DMS153 treated with DMSO at 0.1 percent for 48 hours (cell line): ENCODE measurements at regions not wholly inside any gene's neighbourhood (a gene's known extent, or its start where the extent isn't known, plus 50 kb on each side); places are given as distances from the start of the nearest gene placed in this dataset.
"Not testable (repeated sequence)": the region's sequence is repeated elsewhere in the genome, so short reads cannot be mapped to it uniquely, and the experiment has no call there.

Source experiments
- DNase-seq: peaks from one replicate; lab custom pipeline; 2025; ENCODE audit not compliant: unreplicated experiment; lab: John Stamatoyannopoulos, UW

DNA sequence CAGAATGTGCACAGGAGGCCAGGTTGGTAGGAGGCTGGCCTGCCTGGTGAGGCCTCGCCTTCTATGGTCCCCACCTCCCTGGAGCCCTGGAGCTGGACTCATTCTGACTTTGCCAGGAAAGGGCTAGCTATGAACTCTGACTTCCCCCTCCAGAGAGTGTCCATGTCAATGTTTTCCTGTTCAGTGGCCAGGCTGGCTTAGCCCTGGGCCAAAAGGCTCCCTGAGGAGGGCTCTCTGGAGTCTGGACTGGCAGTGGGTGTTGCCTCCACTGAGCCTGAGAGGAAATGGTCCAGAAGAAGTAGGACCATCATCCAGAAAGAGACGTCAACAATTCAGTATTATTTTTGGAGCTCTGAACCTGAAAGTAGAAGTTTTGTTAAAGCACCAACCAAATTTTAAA, 178.7 kb downstream of the CHIC2 start:
- no peak for DNase-seq

DNA sequence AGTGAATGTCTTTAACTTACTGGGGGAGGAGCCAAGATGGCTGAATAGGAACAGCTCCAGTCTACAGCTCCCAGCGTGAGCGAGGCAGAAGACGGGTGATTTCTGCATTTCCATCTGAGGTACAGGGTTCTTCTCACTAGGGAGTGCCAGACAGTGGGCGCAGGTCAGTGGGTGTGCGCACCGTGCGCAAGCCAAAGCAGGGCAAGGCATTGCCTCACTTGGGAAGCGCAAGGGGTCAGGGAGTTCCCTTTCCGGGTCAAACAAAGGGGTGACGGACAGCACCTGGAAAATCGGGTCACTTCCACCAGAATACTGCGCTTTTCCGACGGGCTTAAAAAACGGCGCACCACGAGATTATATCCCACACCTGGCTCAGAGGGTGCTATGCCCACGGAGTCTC, 187.3 kb downstream of the CHIC2 start:
- DNase-seq: not testable (repeated sequence)

DNA sequence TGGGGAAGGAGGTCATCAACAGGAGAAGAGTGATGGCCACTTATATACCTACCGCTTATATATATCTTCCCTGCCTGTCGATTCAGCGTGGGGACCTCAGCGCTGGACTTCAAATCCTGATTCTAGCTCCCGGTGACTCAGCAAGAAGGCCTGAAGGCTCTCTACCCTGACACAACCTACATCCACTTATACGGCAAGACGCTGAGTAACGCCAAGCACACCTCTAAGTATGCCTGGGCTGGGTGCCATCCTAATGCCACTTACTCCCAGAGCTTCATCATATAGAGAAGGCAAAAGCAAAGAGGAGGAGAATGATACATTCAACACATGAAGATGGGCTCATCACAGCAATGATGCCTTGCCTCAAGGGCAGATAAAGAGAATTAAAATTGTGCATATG, 198.3 kb downstream of the CHIC2 start:
- no peak for DNase-seq

DNA sequence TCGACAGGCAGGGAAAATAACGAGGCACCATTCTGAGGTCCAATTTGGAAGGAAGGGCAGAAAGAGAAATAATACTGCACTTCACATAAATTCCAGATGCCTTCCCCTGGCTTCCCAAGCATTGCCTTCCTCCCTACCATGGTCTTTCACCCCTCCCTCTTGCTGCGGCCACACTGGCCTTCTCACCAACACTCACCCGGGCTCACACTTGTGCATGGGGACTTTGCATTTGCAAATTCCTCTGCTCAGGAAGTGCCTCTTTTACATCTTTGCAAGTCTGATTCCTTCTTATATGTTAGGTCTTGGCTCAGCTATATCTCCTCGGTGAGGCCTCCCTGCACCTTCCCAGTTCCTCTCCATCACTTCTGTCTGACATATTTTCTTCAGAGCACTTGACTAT, 199.4 kb downstream of the CHIC2 start:
- no peak for DNase-seq

DNA sequence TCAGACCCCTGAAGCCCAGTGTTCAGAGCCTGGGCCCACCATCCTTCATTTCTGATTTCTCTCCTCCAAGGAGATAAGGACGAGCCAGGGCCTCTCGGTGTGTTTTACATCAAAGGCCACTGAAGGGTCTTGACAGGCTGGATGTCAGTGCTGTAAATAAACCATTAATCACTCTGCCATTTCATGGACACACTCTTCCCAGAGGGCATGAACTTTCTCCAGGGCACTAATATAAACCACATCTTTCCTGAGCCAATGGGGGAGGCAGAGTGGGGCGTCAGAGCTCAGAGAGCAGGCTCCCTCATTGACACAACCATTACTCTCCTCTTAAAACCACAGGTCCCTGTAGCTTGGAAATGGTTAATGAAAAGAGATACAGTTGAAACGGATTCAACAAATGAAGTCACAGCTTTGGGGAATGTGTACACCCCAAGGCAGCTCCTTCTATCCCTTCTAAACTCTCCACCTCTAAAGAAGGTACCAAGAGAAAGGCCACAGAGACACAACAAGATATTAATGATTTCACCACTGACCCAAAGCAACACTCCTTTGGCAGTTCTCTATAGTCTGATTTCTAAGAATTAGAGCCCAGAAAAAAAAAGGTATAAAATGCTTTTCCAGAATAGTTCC, 200.6 kb downstream of the CHIC2 start:
- no peak for DNase-seq

DNA sequence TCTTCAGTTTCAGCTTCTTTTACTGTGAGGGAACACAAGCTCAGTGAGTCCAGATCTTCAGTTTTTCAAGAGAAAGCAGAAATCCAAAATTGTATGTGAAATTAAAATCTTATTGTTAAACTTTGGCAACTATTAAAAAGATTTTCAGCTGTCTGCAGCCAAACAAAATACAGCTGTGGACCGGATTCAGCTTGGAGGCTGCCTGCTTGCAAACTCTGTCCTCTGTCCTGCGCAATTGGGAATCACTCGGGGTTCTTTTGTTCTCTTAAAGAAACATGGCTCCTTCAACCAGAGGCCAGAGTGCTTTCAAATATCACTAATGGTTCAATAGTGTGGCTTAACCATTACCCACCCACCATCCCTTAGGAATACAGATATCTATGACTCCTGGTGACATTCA, 201.2 kb downstream of the CHIC2 start:
- no peak for DNase-seq

DNA sequence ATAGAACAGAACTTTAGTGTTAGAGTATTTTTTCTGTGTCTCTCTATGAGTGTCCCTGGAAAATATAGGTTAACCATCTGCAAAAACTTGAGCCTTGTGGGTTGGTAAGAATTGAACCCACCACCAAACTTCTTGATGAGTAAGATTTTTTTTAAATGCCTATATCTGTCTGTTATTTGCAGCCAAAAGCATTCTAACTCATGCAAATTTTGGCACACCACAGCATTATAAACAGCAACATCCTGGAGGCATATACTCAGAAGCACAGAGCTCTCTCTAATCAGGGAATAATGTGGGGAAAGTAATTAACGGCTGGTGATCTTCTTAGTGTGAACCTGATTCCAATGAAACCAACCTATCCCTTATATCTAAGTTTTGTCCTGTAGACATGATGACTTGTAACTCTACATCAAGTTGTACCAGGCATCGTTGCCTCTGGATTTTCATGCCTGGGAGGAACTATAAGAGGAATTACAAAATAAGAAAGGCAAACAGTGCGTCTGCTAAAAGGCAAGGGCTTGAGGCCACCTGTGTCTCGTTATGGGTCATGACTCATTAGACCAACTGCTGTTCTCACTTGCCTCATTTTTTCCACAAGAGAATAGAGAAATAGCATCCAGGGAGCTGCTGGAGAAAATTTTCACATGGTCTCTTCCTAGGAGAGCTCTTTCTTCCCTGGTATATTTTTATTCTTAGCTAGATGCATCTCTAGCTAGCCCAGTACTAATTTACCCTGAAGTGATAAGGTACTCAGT, 202.4 kb downstream of the CHIC2 start:
- no peak for DNase-seq

DNA sequence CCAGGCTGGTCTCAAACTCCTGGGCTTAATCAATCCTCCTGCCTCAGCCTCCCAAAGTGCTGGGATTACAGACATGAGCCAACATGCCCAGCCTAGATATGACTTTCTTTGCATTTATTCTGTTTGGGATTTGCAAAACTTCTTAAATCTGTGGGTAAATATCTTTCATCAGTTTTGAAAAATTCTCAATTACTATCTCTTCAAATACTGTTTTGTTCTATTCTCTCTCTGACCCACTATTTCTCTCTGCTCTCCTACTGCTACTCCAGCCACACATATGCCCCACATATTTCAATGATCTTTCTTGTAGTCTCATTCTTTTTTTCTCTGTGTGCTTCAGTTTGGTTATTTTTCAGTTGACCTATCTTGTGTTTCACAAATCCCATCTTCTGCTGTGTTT, 205.1 kb downstream of the CHIC2 start:
- no peak for DNase-seq

DNA sequence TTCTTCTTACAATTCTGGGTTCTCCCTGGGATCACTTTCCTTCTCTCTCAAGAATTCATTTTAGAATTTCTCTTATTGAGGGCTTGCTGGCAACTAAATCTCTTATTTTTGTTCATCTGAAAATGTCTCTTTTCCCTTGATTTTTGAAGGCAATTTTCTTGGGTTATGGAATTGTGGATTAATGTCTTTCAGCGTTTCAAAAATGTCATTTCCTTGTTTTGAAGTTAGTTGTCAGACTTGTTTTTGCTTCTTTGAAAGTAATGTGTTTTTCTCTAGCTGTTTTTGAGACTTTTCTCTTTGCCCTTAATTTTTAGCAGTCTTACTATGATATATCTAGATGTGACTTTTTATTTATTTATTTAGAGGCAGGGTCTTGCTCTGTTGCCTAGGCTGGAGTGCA, 205.7 kb downstream of the CHIC2 start:
- DNase-seq: no peak

DNA sequence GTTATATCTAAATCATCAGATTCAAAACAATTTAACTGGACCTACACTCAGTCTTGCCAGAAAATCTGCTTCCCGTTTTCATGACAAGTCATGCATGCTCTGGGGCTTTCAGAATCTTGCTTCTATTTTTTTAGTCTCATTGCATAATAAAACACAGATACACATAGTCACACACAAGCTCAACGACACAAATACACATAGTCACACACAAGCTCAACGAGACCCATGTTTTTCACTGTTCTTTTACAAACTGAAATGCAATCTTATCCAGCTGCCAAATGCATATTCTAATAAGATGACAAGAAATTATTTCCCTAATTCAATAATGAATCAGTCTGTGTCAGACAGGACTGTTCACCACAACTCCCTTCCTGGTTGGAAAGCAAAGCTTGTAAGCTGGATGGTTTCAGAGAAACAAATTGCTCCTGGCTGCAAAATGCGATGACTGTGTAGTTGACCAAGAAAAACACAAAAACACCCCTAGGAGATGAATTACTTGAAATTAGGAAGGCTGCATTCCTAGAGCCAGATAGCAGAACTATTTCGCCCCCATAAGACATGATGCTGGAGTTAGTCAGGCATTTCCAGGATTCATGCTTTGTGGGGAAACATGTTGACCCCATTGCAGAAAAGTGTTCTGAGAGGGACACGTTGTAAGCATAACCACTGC, 208.7 kb downstream of the CHIC2 start:
- DNase-seq: no peak

DNA sequence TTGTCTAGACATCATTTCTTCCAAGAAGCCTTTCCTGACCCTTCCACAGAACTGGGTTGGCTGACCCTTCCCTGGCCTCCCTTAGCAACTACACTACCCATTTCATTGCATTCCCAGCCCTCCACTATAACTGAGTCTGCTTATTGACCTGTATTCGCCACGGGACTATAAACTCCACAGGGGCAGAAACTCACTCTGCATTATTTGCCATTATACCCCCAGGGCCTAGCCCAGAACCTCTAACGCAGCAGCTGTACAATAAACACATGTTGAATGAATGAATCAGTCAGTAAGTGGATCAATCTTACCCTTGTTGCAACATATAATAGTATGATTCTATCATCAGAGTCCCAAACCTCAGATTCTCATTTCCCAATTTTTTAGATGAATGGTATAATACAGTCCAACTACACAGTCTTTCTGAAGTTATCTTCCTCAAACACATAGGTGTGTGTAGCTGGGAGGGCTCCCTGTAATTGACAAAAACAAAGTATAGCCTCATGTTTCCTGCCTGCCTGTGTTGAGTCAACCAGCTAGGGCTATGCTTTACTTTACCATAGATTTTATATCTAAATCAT, 209.3 kb downstream of the CHIC2 start:
- DNase-seq: no peak

DNA sequence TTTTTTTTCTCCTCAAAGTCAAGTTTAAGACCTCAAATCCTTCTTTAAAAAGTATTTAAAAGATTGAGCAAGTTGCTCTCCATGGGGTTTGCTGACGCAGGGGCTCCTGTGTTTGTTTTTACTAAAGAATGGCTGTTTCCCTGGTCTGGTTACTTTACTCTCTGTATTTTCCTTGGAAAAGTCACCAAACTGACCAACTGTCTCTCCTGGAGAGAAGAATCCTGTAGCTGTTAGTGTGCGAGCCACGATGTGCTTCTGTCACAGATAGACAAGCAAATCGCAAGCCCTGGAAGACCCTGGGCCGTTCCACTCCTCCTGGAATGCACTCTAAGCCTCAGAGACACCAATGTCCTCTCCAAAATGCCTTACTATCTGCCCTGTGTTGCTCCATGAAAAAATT, 212.1 kb downstream of the CHIC2 start:
- no peak for DNase-seq

DNA sequence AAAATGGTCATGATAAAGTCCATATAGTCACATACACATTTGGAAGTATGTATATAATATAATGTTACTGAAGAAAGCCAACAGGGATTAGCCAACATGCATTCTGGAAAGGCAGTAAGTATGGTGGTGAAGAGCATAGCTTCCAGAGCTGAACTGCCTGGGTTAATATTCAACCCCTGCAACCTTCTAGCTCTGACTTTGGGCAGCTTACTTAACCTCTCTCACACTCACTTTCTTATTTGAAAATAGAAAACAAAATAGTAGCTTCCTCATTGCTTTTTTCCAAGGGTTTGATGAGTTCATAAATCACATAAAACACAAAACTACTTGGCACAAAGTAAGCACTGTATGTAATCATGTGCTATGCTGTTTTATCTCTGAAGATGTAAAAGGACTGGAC, 216.4 kb downstream of the CHIC2 start:
- no peak for DNase-seq

DNA sequence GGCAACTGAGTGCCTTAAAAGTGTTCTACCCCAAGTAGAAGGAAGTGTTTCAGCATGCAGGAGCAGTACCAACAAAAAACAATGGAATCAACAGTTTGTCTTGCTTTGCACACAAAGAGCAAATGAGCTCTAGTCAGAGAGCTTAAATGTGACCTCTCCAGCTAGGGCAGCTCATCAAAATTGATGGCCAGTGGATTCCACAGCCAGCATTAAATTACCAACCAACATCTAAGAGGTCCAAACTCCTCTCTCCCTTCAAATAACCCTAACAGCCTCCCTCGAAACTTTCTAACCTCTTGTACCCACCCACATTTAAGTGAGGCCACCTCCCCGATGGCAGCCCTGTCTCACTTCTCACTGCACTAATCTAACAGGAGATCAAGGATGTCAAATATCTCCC, 219.9 kb downstream of the CHIC2 start:
- no peak for DNase-seq

DNA sequence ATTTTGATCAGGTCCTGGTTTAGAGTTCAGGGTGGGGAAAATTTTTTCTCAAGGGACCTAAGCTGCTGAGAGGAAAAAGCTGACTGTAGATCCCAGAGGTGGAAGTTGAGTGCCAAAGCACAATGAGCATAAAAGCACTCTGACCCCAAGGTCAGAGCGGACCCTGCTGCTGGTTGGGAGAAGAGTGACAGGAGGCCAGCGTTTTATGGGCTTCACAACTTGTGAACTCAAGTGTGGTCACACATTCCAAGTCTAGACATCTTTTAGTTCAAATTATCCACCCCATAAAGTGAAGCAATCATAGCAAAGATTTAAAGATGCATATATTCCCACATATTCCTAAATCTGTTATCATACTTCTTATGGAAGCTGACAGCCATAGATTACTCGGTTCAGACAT, 220.3 kb downstream of the CHIC2 start:
- no peak for DNase-seq

DNA sequence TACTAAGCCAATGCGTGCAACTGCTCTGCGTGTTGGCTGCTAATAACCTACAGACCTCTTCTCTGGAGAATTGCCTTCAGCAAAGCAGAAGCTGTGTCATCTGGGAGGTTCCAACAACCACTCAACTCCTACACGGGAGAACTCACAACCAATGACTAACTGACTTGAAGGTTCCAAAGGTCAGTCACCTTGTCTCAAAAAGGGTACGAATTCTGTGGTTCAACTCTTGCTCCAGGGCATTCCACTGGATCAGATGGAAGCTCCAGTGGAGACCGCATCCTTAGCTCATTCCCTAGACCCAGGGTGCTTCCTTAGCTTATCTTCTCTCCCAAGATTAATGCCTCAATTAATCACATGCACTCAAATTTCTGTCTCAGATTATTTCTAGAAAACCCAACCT, 222.7 kb downstream of the CHIC2 start:
- no peak for DNase-seq

DNA sequence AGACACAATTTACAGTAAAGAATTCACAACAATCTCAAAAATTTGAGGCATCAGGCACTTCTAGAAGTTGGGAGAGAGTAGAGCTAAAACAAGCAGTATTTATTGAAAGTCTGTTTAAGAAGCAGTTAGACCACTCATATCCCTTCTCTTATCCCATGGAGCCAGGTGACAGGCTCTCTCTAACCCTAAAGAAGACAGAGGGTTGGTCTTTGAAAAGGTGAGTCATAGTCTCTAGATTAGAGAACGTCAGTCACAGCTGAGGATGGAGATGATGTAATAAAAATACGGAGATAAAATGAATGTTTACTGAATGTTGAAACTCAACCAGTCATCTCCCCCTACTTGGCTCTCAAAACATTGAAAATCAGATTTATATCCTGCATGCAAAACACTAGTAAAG, 223.8 kb downstream of the CHIC2 start:
- no peak for DNase-seq

DNA sequence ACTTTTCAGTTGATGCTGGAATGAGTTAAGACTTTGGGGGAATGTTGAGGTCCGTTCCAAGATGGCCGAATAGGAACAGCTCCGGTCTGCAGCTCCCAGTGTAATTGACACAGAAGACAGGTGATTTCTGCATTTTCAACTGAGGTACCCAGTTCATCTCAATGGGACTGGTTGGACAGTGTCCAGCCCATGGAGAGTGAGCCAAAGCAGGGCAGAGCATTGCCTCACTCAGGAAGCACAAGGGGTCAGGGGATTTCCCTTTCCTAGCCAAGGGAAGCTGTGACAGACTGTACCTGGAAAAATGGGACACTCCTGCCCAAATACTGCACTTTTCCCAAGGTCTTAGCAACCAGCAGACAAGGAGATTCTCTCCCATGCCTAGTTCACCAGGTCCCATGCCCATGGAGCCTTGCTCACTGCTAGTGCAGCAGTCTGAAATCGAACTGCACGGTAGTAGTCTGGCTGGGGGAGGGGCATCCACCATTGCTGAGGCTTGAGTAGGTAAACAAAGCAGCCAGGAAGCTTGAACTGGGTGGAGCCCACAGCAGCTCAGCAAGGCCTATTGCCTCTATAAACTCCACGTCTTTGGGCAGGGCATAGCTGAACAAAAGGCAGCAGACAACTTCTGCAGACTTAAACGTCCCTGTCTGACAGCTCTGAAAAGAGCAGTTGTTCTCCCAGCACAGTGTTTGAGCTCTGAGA, 231.0 kb downstream of the CHIC2 start:
- DNase-seq: not testable (repeated sequence)

DNA sequence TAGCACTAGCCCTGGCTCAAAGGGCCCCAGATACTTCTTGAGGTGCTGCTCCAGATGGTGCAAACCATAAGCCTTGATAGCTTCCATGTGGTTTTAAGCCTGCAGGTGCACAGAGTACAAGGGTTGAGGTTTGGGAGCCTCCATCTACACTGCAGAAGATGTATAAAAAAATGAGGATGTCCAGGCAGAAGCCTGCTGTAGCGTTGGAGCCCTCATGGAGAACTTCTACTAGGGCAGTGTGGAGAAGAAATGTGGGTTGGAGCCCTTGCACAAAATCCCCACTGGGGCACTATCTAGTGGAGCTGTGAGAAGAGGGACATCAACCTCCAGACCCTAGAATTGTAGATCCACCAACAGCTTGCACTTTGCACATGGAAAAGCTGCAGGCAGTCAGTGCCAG, 231.9 kb downstream of the CHIC2 start:
- DNase-seq: no peak

DNA sequence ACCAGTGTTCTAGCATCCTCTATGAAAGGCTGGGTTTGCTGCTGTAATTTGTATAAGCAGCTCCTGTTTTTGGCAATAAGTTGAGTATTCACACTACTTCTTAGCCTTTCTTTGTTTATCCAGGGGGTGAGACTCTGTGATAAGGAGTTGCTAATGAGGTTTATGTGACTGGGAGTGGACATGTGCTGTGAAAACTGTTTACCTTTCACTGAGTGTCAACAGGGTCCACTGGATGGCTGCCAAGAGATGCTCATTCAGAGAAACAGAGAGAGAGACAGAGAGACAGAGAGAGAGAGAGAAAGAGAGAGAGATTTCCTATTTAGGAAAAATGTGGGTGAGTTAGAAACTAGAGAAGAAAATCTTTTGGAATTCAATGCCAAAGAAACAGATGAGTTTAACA, 233.9 kb downstream of the CHIC2 start:
- no peak for DNase-seq

DNA sequence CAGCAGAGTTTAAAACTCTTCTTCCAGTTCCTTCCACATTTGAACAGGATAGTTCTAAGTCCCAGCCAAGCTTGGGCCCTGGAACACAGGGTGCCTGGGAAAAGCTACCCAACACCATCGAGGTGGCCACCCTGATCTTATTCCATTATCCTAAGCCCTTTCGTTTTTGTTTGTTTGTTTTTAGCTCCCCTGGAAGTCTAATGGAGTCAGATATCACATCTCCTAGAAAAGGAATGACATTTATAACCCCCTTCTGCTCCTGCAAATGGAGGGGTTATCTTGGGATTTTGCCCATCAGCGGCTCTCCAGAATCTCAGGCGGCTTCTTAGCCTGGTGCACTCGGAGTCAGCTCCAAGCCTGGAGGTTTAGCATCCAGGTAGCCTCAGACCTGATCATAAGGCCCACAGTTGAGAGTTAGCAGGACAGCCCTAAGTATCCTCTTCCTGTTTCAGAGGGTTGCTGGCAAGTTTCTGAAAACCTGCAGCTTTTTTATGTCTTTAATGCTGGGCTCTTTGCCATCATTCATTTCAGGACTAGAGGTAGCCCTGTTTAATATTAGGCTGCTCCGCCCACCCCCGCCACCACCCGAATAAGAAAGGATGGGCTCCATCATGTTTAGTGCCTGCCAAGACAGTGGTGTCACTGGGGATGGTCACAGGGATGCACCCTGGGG, 230.0 kb upstream of the LNX1 start:
- DNase-seq: no peak
